Activated naive CD8-positive, alpha-beta T cell treated with anti-CD3 and anti-CD28 coated beads, Interleukin-2, amount 10 ng/mL, durations not matched to agents 7 days and 5 days (primary cell): ENCODE measurements at regions not wholly inside any gene's neighbourhood (a gene's known extent, or its start where the extent isn't known, plus 50 kb on each side); places are given as distances from the start of the nearest gene placed in this dataset.
"Not testable (repeated sequence)": the region's sequence is repeated elsewhere in the genome, so short reads cannot be mapped to it uniquely, and the experiment has no call there.

ENCODE experiments used
- ATAC-seq: fragments of 150-1000 bp; cut with Tn5 transposase; one replicate; pipeline ENCODE4 v1.10.0; 2021; ENCODE audit warnings: low read depth, moderate library complexity
- POLR2A ChIA-PET: fragments of 350-600 bp; sonication (Branson Sonifier 250); formaldehyde crosslinking; loops from one replicate; lab custom pipeline; 2021; ENCODE audit warnings: antibody characterized with exemption; lab: Charles Lee
- DNase-seq: peaks from one replicate; pipeline ENCODE4 v3.0.0; 2021
- H3K27ac Mint-ChIP-seq: one replicate; pipeline ENCODE4 v1.8.0; 2022; ENCODE audit warnings: mild to moderate bottlenecking, mixed read lengths
- H3K27me3 Mint-ChIP-seq: one replicate; pipeline ENCODE4 v1.8.0; 2022; ENCODE audit warnings: mild to moderate bottlenecking, moderate library complexity, mixed read lengths
- H3K36me3 Mint-ChIP-seq: one replicate; pipeline ENCODE4 v1.8.0; 2021; ENCODE audit warnings: mild to moderate bottlenecking, mixed read lengths
- H3K4me1 Mint-ChIP-seq: one replicate; pipeline ENCODE4 v1.8.0; 2021; ENCODE audit warnings: mixed read lengths
- H3K4me3 Mint-ChIP-seq: one replicate; pipeline ENCODE4 v1.8.0; 2022; ENCODE audit warnings: mild to moderate bottlenecking, moderate library complexity, mixed read lengths
- H3K9me3 Mint-ChIP-seq: one replicate; pipeline ENCODE4 v1.8.0; 2021; ENCODE audit warnings: mixed read lengths

- DNase-seq, H3K27ac Mint-ChIP-seq, H3K27me3 Mint-ChIP-seq, ATAC-seq, H3K36me3 Mint-ChIP-seq, H3K4me1 Mint-ChIP-seq, H3K9me3 Mint-ChIP-seq, POLR2A ChIA-PET, H3K4me3 Mint-ChIP-seq: not testable (repeated sequence)
These were observed 1834.2 kb downstream of the FOXD4L5 start for GRCh38 chr9:63450836-63451235.

- H3K27ac Mint-ChIP-seq, H3K4me1 Mint-ChIP-seq, ATAC-seq, H3K36me3 Mint-ChIP-seq, H3K4me3 Mint-ChIP-seq, H3K27me3 Mint-ChIP-seq, POLR2A ChIA-PET, H3K9me3 Mint-ChIP-seq, DNase-seq: not testable (repeated sequence)
These were observed 1859.9 kb downstream of the FOXD4L5 start for GRCh38 chr9:63425123-63425522.

GRCh38 chr9:63390897-63391296, 1894.1 kb downstream of the FOXD4L5 start:
- H3K27me3 Mint-ChIP-seq, H3K4me1 Mint-ChIP-seq, POLR2A ChIA-PET, H3K27ac Mint-ChIP-seq, H3K4me3 Mint-ChIP-seq, DNase-seq, ATAC-seq, H3K9me3 Mint-ChIP-seq, H3K36me3 Mint-ChIP-seq: not testable (repeated sequence)

- H3K36me3 Mint-ChIP-seq, DNase-seq, H3K27ac Mint-ChIP-seq, H3K4me3 Mint-ChIP-seq, H3K27me3 Mint-ChIP-seq, H3K4me1 Mint-ChIP-seq, H3K9me3 Mint-ChIP-seq, ATAC-seq, POLR2A ChIA-PET: not testable (repeated sequence)
These were observed 1899.5 kb downstream of the FOXD4L5 start for GRCh38 chr9:63385479-63385878.

- H3K27ac Mint-ChIP-seq, H3K4me1 Mint-ChIP-seq, DNase-seq, H3K36me3 Mint-ChIP-seq, POLR2A ChIA-PET, H3K4me3 Mint-ChIP-seq, H3K9me3 Mint-ChIP-seq, H3K27me3 Mint-ChIP-seq, ATAC-seq: not testable (repeated sequence)
These were observed 1905.1 kb downstream of the FOXD4L5 start for GRCh38 chr9:63379864-63380263.

GRCh38 chr9:63354219-63354618, 1930.8 kb downstream of the FOXD4L5 start:
- H3K27me3 Mint-ChIP-seq, DNase-seq, ATAC-seq, H3K4me1 Mint-ChIP-seq, POLR2A ChIA-PET, H3K9me3 Mint-ChIP-seq, H3K36me3 Mint-ChIP-seq: not testable (repeated sequence)
- peak overlapping the region; percentile 84 for H3K27ac Mint-ChIP-seq
- peak overlapping the region; percentile 68 for H3K4me3 Mint-ChIP-seq

GRCh38 chr9:63347347-63347746, 1937.7 kb downstream of the FOXD4L5 start:
- H3K36me3 Mint-ChIP-seq, H3K4me3 Mint-ChIP-seq, H3K27me3 Mint-ChIP-seq, H3K27ac Mint-ChIP-seq, ATAC-seq, H3K4me1 Mint-ChIP-seq, POLR2A ChIA-PET, H3K9me3 Mint-ChIP-seq, DNase-seq: not testable (repeated sequence)

- H3K4me3 Mint-ChIP-seq = peak overlapping the region; percentile 48
- ATAC-seq, H3K4me1 Mint-ChIP-seq, H3K27me3 Mint-ChIP-seq, POLR2A ChIA-PET, H3K9me3 Mint-ChIP-seq, H3K36me3 Mint-ChIP-seq: not testable (repeated sequence)
- peak; percentile 37 for DNase-seq
- peak overlapping the region; percentile 86 for H3K27ac Mint-ChIP-seq
These were observed 1938.5 kb downstream of the FOXD4L5 start for GRCh38 chr9:63346310-63347048.

GRCh38 chr9:63344408-63344807, 1940.6 kb downstream of the FOXD4L5 start:
- DNase-seq, H3K27me3 Mint-ChIP-seq, H3K36me3 Mint-ChIP-seq, POLR2A ChIA-PET, H3K4me1 Mint-ChIP-seq, H3K27ac Mint-ChIP-seq, H3K9me3 Mint-ChIP-seq, H3K4me3 Mint-ChIP-seq, ATAC-seq: not testable (repeated sequence)

GRCh38 chr9:63342528-63342927, 1942.5 kb downstream of the FOXD4L5 start:
- H3K36me3 Mint-ChIP-seq, H3K4me3 Mint-ChIP-seq, POLR2A ChIA-PET, ATAC-seq, H3K27me3 Mint-ChIP-seq, H3K9me3 Mint-ChIP-seq: not testable (repeated sequence)
- peak; percentile 35 for DNase-seq
- peaks cover 11% of the 10 kb centered on the region for H3K4me1 Mint-ChIP-seq
- H3K27ac Mint-ChIP-seq = peak overlapping the region; percentile 79

- ATAC-seq, H3K4me1 Mint-ChIP-seq, H3K36me3 Mint-ChIP-seq, POLR2A ChIA-PET, H3K9me3 Mint-ChIP-seq, H3K27me3 Mint-ChIP-seq, DNase-seq: not testable (repeated sequence)
- Mint-ChIP-seq H3K27ac (peak overlapping the region; percentile 77), H3K4me3 (peak overlapping the region; percentile 48)
These were observed 1947.0 kb downstream of the FOXD4L5 start for GRCh38 chr9:63337899-63338604.

GRCh38 chr9:63335286-63335685, 1949.7 kb downstream of the FOXD4L5 start:
- POLR2A ChIA-PET, H3K9me3 Mint-ChIP-seq, H3K4me1 Mint-ChIP-seq, H3K27ac Mint-ChIP-seq, H3K36me3 Mint-ChIP-seq, H3K27me3 Mint-ChIP-seq, H3K4me3 Mint-ChIP-seq, ATAC-seq: not testable (repeated sequence)
- DNase-seq = peak; percentile 35

GRCh38 chr9:63334187-63334586, 1950.8 kb downstream of the FOXD4L5 start:
- H3K36me3 Mint-ChIP-seq, H3K4me1 Mint-ChIP-seq, POLR2A ChIA-PET, H3K27ac Mint-ChIP-seq, H3K27me3 Mint-ChIP-seq, DNase-seq, ATAC-seq, H3K9me3 Mint-ChIP-seq, H3K4me3 Mint-ChIP-seq: not testable (repeated sequence)

GRCh38 chr9:63333083-63333482, 1951.9 kb downstream of the FOXD4L5 start:
- POLR2A ChIA-PET, H3K36me3 Mint-ChIP-seq, ATAC-seq, DNase-seq, H3K27ac Mint-ChIP-seq, H3K4me1 Mint-ChIP-seq, H3K4me3 Mint-ChIP-seq, H3K27me3 Mint-ChIP-seq, H3K9me3 Mint-ChIP-seq: not testable (repeated sequence)
